ENCODE measurements at regions not wholly inside any gene's neighbourhood (a gene's known extent, or its start where the extent isn't known, plus 50 kb on each side); places are given as distances from the start of the nearest gene placed in this dataset.

GRCh38 chr13:66071608-66072007 lies 1158.5 kb downstream of the PCDH9 start:
- DNase-seq = no peak
- intact Hi-C loops (cut with DNase I) = no loop called here
- no peak overlapping the region for H3K4me3 ChIP-seq (replicated peaks in 1 of 3)
- TF ChIP-seq POLR2A (IDR thresholded peaks at IDR 0.05) = no peak
- TF ChIP-seq CTCF (IDR thresholded peaks at IDR 0.05) = no peak
- no peaks in the 10 kb centered on the region for H3K36me3 ChIP-seq
- H3K27ac ChIP-seq = no peak overlapping the region
- 78 to 88% methylated on average over 8 of the region's 8 CpGs for WGBS, 2 donors
- no peaks in the 10 kb centered on the region for H3K27me3 ChIP-seq
- no peaks in the 10 kb centered on the region for H3K4me1 ChIP-seq
- no peaks in the 10 kb centered on the region for H3K9me3 ChIP-seq

GRCh38 chr13:66071029-66071428 lies 1159.1 kb downstream of the PCDH9 start:
- intact Hi-C loops (cut with DNase I) = no loop called here

GRCh38 chr13:66069570-66069969 lies 1160.6 kb downstream of the PCDH9 start:
- intact Hi-C loops (cut with DNase I) = no loop called here
- Histone ChIP-seq H3K27ac (no peak overlapping the region), H3K4me3 (replicated peaks in 1 of 3) (no peak overlapping the region), H3K27me3 (no peaks in the 10 kb centered on the region), H3K9me3 (no peaks in the 10 kb centered on the region), H3K36me3 (no peaks in the 10 kb centered on the region), H3K4me1 (no peaks in the 10 kb centered on the region)
- no peak for TF ChIP-seq CTCF (IDR thresholded peaks at IDR 0.05)
- TF ChIP-seq POLR2A (IDR thresholded peaks at IDR 0.05) = no peak
- no peak for DNase-seq
- WGBS, 2 donors = 82 to 88% methylated on average over 1 of the region's 1 CpG

More at GRCh38 chr13:66071029-66071428, 1159.1 kb downstream of the PCDH9 start:
- Histone ChIP-seq H3K4me1 (no peaks in the 10 kb centered on the region), H3K36me3 (no peaks in the 10 kb centered on the region), H3K27ac (no peak overlapping the region), H3K27me3 (no peaks in the 10 kb centered on the region), H3K4me3 (replicated peaks in 1 of 3) (no peak overlapping the region), H3K9me3 (no peaks in the 10 kb centered on the region)
- no peak for DNase-seq
- TF ChIP-seq CTCF (IDR thresholded peaks at IDR 0.05) = no peak
- TF ChIP-seq POLR2A (IDR thresholded peaks at IDR 0.05) = no peak
- 66 to 68% methylated on average over 2 of the region's 2 CpGs for WGBS, 2 donors

GRCh38 chr13:66068683-66069082 lies 1161.5 kb downstream of the PCDH9 start:
- TF ChIP-seq POLR2A (IDR thresholded peaks at IDR 0.05) (no peak), CTCF (IDR thresholded peaks at IDR 0.05) (no peak)
- Histone ChIP-seq H3K4me1 (no peaks in the 10 kb centered on the region), H3K4me3 (replicated peaks in 1 of 3) (no peak overlapping the region), H3K36me3 (no peaks in the 10 kb centered on the region), H3K27ac (no peak overlapping the region), H3K9me3 (no peaks in the 10 kb centered on the region), H3K27me3 (no peaks in the 10 kb centered on the region)
- DNase-seq = no peak
- intact Hi-C loops (cut with DNase I) = no loop called here
- 46 to 48% methylated on average over 2 of the region's 2 CpGs for WGBS, 2 donors

- Histone ChIP-seq H3K27ac (no peak overlapping the region), H3K9me3 (no peaks in the 10 kb centered on the region), H3K36me3 (no peaks in the 10 kb centered on the region), H3K4me3 (replicated peaks in 1 of 3) (no peak overlapping the region), H3K4me1 (no peaks in the 10 kb centered on the region), H3K27me3 (no peaks in the 10 kb centered on the region)
- intact Hi-C loops (cut with DNase I) = no loop called here
- WGBS, 2 donors = 81 to 88% methylated on average over 4 of the region's 4 CpGs
- TF ChIP-seq CTCF (IDR thresholded peaks at IDR 0.05) = no peak
- no peak for TF ChIP-seq POLR2A (IDR thresholded peaks at IDR 0.05)
- DNase-seq = no peak
These were observed 1181.2 kb downstream of the PCDH9 start for GRCh38 chr13:66048888-66049287.
